Neural progenitor cell (in vitro differentiated cells): ENCODE measurements at regions not wholly inside any gene's neighbourhood (a gene's known extent, or its start where the extent isn't known, plus 50 kb on each side); places are given as distances from the start of the nearest gene placed in this dataset.
"Not testable (repeated sequence)": the region's sequence is repeated elsewhere in the genome, so short reads cannot be mapped to it uniquely, and the experiment has no call there.

ENCODE experiments used
- DNase-seq: peaks from one replicate; pipeline ENCODE4 v3.0.0-alpha.2; 2016; ENCODE audit warnings: low spot score
- H2AFZ ChIP-seq: fragments of 200-600 bp; sonication (generic); replicated peaks from 2 replicates; pipeline ENCODE4 v1.6.1; 2016; ENCODE audit warnings: antibody characterized with exemption
- H3F3A ChIP-seq: fragments of 200-600 bp; sonication (generic); 2 replicates; pipeline ENCODE4 v1.6.1; 2016; ENCODE audit warnings: antibody characterized with exemption, low read depth
- H3K27ac ChIP-seq: fragments of 200-600 bp; sonication (generic); 2 replicates; pipeline ENCODE4 v1.5.1; 2016; ENCODE audit warnings: mild to moderate bottlenecking
- H3K27me3 ChIP-seq: fragments of 200-600 bp; sonication (generic); 2 replicates; pipeline ENCODE4 v1.6.1; 2016; ENCODE audit warnings: mild to moderate bottlenecking, moderate library complexity
- H3K36me3 ChIP-seq: fragments of 200-600 bp; sonication (generic); 2 replicates; pipeline ENCODE4 v1.5.1; 2016
- H3K4me1 ChIP-seq: fragments of 200-600 bp; sonication (generic); 2 replicates; pipeline ENCODE4 v1.6.1; 2016; ENCODE audit warnings: mixed run types
- H3K4me2 ChIP-seq: fragments of 200-600 bp; sonication (generic); 2 replicates; pipeline ENCODE4 v1.6.1; 2016
- H3K4me3 ChIP-seq: fragments of 200-600 bp; sonication (generic); 2 replicates; pipeline ENCODE4 v1.5.1; 2016
- H3K79me2 ChIP-seq: fragments of 200-600 bp; sonication (generic); 2 replicates; pipeline ENCODE4 v1.6.1; 2016; ENCODE audit warnings: low read depth
- H3K9ac ChIP-seq: fragments of 200-600 bp; sonication (generic); 2 replicates; pipeline ENCODE4 v1.6.1; 2016
- H3K9me3 ChIP-seq: fragments of 200-600 bp; sonication (generic); 2 replicates; pipeline ENCODE4 v1.5.1; 2016; ENCODE audit warnings: low read depth
- H4K20me1 ChIP-seq: fragments of 200-600 bp; sonication (generic); 2 replicates; pipeline ENCODE4 v1.6.1; 2016; ENCODE audit warnings: low read depth
- H3K27ac Mint-ChIP-seq: 3 replicates; pipeline ENCODE4 v1.8.0; 2021; ENCODE audit warnings: mixed read lengths
- H3K27me3 Mint-ChIP-seq: 2 replicates; pipeline ENCODE4 v1.8.0; 2022; ENCODE audit warnings: low read depth, mild to moderate bottlenecking, inconsistent platforms, moderate library complexity, mixed read lengths; ENCODE audit not compliant: insufficient read depth
- H3K36me3 Mint-ChIP-seq: 3 replicates; pipeline ENCODE4 v1.8.0; 2021; ENCODE audit warnings: mixed read lengths
- H3K4me1 Mint-ChIP-seq: 3 replicates; pipeline ENCODE4 v1.8.0; 2021; ENCODE audit warnings: mixed read lengths
- H3K4me3 Mint-ChIP-seq: 3 replicates; pipeline ENCODE4 v1.8.0; 2021; ENCODE audit warnings: mild to moderate bottlenecking, moderate library complexity, mixed read lengths
- H3K9me3 Mint-ChIP-seq: 3 replicates; pipeline ENCODE4 v1.8.0; 2020; ENCODE audit warnings: mixed read lengths

DNA sequence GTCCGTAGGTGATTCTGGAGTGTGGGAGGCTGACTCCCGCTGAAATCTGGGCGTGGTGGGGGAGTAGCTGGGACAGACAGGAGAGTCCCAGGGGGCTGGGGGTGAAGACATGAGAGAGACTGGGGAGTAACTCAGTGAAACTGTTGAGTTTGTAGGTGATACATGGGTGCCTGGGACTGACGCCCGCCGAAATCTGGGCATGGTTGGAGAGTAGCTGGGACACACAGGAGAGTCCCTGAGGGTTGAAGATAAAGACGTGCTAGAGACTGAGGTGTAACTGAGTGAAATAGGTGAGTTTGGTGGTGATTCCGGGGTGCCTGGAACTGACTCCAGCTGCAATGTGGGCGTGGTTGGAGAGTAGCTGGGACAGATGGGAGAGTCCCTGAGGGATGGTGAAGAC is 299.8 kb downstream of the CWH43 start:
- H3K27me3 ChIP-seq, H3K36me3 Mint-ChIP-seq, DNase-seq, H3K4me1 ChIP-seq, H3K27ac Mint-ChIP-seq, H2AFZ ChIP-seq, H4K20me1 ChIP-seq, H3K9ac ChIP-seq, H3K79me2 ChIP-seq, H3K27ac ChIP-seq, H3K4me3 ChIP-seq, H3F3A ChIP-seq, H3K4me3 Mint-ChIP-seq, H3K4me2 ChIP-seq, H3K36me3 ChIP-seq, H3K4me1 Mint-ChIP-seq: not testable (repeated sequence)
- H3K9me3 Mint-ChIP-seq = peaks cover 26% of the 10 kb centered on the region
- peaks cover 12% of the 10 kb centered on the region for H3K27me3 Mint-ChIP-seq
- H3K9me3 ChIP-seq = peaks cover 15% of the 10 kb centered on the region

DNA sequence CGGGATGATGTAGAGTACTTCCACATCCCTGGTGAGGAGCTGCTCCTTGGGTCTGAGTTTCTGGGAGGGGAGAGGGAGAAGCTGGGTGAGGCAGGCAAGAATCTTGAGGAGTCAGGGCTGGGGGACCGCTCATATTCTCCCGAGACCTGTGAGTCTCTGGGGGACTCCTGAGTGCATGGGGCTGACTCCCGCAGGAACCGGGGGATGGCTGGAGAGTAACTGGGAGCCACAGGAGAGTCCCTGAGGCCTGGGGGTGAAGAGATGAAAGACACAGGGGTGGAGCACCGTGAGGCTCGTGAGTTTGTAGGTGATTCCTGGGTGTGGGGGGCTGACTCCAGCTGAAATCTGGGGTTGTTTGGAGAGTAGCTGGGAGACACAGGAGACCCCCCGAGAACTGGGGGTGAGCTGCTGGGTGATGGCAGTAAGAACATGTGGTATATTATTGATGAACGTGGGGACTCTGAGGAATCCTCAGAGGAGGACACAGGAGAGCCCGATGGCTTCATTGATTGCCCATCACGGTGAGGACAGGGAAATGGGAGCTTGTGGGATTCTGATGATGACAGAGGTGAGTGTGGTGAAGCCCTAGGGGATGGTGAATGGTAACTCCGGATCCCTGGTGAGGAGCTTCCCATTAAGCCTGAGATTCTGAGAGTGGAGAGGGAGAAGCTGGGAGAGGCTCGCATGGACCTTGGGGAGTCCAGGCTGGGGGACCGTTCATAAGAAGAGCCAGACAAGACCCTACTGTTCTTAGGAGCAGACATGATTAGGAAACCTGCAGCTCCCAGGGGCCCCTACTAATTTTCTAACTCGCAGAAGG is 301.1 kb downstream of the CWH43 start:
- not testable (repeated sequence) for H3K4me3 Mint-ChIP-seq, H3K27me3 ChIP-seq, H3K36me3 Mint-ChIP-seq, H3K79me2 ChIP-seq, H3K4me2 ChIP-seq, H3K4me1 Mint-ChIP-seq, H3K27ac Mint-ChIP-seq, H3K9ac ChIP-seq, H2AFZ ChIP-seq, H3K36me3 ChIP-seq, H3K4me3 ChIP-seq, H3F3A ChIP-seq, H4K20me1 ChIP-seq, H3K4me1 ChIP-seq, H3K27ac ChIP-seq
- H3K9me3 ChIP-seq = peaks cover 15% of the 10 kb centered on the region
- H3K27me3 Mint-ChIP-seq = peaks cover 12% of the 10 kb centered on the region
- peaks cover 26% of the 10 kb centered on the region for H3K9me3 Mint-ChIP-seq
- DNase-seq = peak; percentile 1

DNA sequence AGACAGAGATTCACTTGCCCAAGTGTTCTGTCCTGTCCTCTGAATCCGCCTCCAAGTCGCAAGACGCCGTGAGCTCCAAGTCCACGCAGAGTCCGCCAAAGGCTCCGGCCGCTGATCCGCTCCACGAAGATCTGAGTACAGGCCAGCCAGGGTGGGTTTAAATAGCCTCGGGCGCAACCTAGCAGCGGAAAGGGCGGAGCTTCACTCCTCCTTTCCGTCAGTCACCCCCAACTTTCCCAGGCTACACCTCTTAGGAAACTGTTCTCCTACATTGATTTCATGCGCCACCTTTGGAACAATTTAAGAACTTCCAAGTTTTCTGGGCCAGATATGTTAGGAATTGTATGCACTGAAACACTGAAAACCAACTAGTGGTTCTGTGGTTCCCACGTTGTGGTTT is 301.8 kb downstream of the CWH43 start:
- not testable (repeated sequence) for H3K4me1 Mint-ChIP-seq, H3K79me2 ChIP-seq, H3K27ac Mint-ChIP-seq, H4K20me1 ChIP-seq, H3K36me3 Mint-ChIP-seq, H3K4me1 ChIP-seq, H3K27ac ChIP-seq, H2AFZ ChIP-seq, H3F3A ChIP-seq, H3K36me3 ChIP-seq, H3K9ac ChIP-seq, H3K27me3 ChIP-seq, H3K4me2 ChIP-seq, H3K4me3 ChIP-seq
- H3K27me3 Mint-ChIP-seq = peaks cover 12% of the 10 kb centered on the region
- peak overlapping the region; percentile 19 for H3K4me3 Mint-ChIP-seq
- H3K9me3 Mint-ChIP-seq = peaks cover 26% of the 10 kb centered on the region
- peaks cover 15% of the 10 kb centered on the region for H3K9me3 ChIP-seq
- peak; percentile 3 for DNase-seq

DNA sequence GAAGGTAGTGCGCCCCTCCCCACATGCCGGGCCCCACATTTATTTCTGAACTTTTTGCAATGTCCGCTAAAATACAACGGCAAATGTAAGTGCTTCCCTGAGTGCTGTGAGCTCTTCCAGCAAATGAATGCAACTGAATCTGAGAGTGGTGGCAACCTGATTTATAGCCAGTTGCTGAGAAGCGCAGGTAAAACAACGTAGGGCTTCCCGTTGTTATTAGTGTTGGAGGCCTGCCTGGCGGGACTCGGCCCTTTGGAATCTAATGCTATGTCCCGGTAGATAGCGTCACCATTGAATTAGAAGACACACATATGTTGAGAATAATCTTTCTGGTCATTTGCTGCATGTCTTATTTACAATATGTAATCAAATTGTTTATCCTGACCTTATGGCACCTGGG is 302.7 kb downstream of the CWH43 start:
- not testable (repeated sequence) for H3K4me1 Mint-ChIP-seq, H3K36me3 Mint-ChIP-seq, H3K4me1 ChIP-seq, H2AFZ ChIP-seq, H3K36me3 ChIP-seq, H3K4me3 Mint-ChIP-seq, H3K4me2 ChIP-seq, DNase-seq, H3K79me2 ChIP-seq, H3K27me3 ChIP-seq, H3K4me3 ChIP-seq, H3F3A ChIP-seq, H3K27ac Mint-ChIP-seq, H3K27ac ChIP-seq, H3K9ac ChIP-seq, H4K20me1 ChIP-seq
- peaks cover 12% of the 10 kb centered on the region for H3K27me3 Mint-ChIP-seq
- peaks cover 26% of the 10 kb centered on the region for H3K9me3 Mint-ChIP-seq
- H3K9me3 ChIP-seq = peaks cover 15% of the 10 kb centered on the region

DNA sequence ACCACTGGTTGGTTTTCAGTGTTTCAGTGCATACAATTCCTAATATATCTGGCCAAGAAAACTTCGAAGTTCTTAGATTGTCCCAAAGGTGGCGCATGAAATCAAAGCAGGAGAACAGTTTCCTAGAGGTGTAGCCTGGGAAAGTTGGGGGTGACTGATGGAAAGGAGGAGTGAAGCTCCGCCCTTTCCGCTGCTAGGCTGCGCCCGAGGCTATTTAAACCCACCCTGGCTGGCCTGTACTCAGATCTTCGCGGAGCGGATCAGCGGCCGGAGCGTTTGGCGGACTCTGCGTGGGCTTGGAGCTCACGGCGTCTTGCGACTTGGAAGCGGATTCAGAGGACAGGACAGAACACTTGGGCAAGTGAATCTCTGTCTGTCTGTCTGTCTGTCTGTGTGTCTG is 328.7 kb downstream of the CWH43 start:
- H3K36me3 Mint-ChIP-seq, H2AFZ ChIP-seq, H3K4me1 Mint-ChIP-seq, H4K20me1 ChIP-seq, H3K79me2 ChIP-seq, H3K9ac ChIP-seq, H3K9me3 ChIP-seq, H3K27me3 Mint-ChIP-seq, DNase-seq, H3K4me2 ChIP-seq, H3K36me3 ChIP-seq, H3K4me3 Mint-ChIP-seq, H3K27ac ChIP-seq, H3K27ac Mint-ChIP-seq, H3K4me1 ChIP-seq, H3K4me3 ChIP-seq, H3F3A ChIP-seq, H3K27me3 ChIP-seq: not testable (repeated sequence)
- peaks cover 28% of the 10 kb centered on the region for H3K9me3 Mint-ChIP-seq

DNA sequence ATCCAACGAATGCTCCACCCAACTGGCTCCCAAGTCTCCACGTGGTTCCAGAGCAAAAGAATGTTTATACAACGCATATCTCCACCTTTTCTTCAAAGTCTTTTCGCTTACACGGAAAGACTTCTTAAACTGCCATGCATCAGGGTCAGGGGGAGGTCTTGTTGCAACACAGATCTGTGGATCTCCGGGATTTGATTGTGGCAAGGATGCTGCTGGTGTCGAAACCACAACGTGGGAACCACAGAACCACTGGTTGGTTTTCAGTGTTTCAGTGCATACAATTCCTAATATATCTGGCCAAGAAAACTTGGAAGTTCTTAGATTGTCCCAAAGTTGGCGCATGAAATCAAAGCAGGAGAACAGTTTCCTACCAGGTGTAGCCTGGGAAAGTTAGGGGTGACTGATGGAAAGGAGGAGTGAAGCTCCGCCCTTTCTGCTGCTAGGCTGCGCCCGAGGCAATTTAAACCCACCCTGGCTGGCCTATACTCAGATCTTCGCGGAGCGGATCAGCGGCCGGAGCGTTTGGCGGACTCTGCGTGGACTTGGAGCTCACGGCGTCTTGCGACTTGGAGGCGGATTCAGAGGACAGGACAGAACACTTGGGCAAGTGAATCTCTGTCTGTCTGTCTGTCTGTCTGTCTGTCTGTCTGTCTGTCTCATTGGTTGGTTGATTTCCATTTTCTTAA is 334.8 kb downstream of the CWH43 start:
- not testable (repeated sequence) for H3K4me2 ChIP-seq, H3K27me3 Mint-ChIP-seq, H3K4me3 Mint-ChIP-seq

DNA sequence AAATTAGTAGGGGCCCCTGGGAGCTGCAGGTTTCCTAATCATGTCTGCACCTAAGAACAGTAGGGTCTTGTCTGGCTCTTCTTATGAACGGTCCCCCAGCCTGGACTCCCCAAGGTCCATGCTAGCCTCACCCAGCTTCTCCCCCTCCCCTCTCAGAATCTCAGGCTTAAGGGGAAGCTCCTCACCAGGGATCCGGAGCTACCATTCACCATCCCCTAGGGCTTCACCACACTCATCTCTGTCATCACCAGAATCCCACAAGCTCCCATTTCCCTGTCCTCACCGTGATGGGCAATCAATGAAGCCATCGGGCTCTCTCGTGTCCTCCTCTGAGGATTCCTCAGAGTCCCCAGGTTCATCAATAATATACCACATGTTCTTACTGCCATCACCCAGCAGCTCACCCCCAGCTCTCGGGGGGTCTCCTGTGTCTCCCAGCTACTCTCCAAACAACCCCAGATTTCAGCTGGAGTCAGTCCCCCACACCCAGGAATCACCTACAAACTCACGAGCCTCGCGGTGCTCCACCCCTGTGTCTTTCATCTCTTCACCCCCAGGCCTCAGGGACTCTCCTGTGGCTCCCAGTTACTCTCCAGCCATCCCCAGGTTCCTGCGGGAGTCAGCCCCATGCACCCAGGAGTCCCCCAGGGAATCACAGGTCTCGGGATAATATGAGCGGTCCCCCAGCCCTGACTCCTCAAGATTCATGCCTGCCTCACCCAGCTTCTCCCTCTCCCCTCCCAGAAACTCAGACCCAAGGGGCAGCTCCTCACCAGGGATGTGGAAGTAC is 335.6 kb downstream of the CWH43 start:
- H3K27ac ChIP-seq, H3K4me1 ChIP-seq, H3F3A ChIP-seq, H3K27me3 Mint-ChIP-seq, H2AFZ ChIP-seq, H3K4me3 ChIP-seq, H3K27ac Mint-ChIP-seq, H3K4me2 ChIP-seq, H3K36me3 Mint-ChIP-seq, H3K36me3 ChIP-seq, H4K20me1 ChIP-seq, H3K4me1 Mint-ChIP-seq, H3K79me2 ChIP-seq, DNase-seq, H3K9ac ChIP-seq, H3K27me3 ChIP-seq, H3K4me3 Mint-ChIP-seq: not testable (repeated sequence)
- H3K9me3 ChIP-seq = peaks cover 10% of the 10 kb centered on the region
- peaks cover 23% of the 10 kb centered on the region for H3K9me3 Mint-ChIP-seq

More for the DNA sequence above, 334.8 kb downstream of the CWH43 start:
- DNase-seq, H3F3A ChIP-seq, H2AFZ ChIP-seq, H3K4me1 Mint-ChIP-seq, H3K27ac ChIP-seq, H3K9ac ChIP-seq, H3K27me3 ChIP-seq, H3K79me2 ChIP-seq, H3K4me3 ChIP-seq, H4K20me1 ChIP-seq, H3K36me3 ChIP-seq, H3K36me3 Mint-ChIP-seq, H3K4me1 ChIP-seq, H3K27ac Mint-ChIP-seq: not testable (repeated sequence)
- H3K9me3 ChIP-seq = peaks cover 10% of the 10 kb centered on the region
- peaks cover 27% of the 10 kb centered on the region for H3K9me3 Mint-ChIP-seq
